Nephron (organoid): ENCODE measurements at regions not wholly inside any gene's neighbourhood (a gene's known extent, or its start where the extent isn't known, plus 50 kb on each side); places are given as distances from the start of the nearest gene placed in this dataset.

ENCODE experiments used
- H3K27ac Mint-ChIP-seq, 3 experiments: 2 replicates each; pipeline ENCODE4 v1.8.0; 2020; ENCODE audit warnings: mixed read lengths in 3 of 3, mild to moderate bottlenecking in 2 of 3, moderate library complexity in 1 of 3
- H3K27me3 Mint-ChIP-seq: 2 replicates; pipeline ENCODE4 v1.8.0; 2021; ENCODE audit warnings: low read depth, mild to moderate bottlenecking, moderate library complexity, mixed read lengths
- H3K36me3 Mint-ChIP-seq: 2 replicates; pipeline ENCODE4 v1.8.0; 2020; ENCODE audit warnings: low read depth, mixed read lengths
- H3K4me1 Mint-ChIP-seq: 2 replicates; pipeline ENCODE4 v1.8.0; 2020; ENCODE audit warnings: mixed read lengths
- H3K4me3 Mint-ChIP-seq, 3 experiments: 2 replicates each; pipeline ENCODE4 v1.8.0; 2020; ENCODE audit warnings: mild to moderate bottlenecking in 3 of 3, mixed read lengths in 3 of 3, moderate library complexity in 2 of 3
- H3K9me3 Mint-ChIP-seq: 2 replicates; pipeline ENCODE4 v1.8.0; 2020; ENCODE audit warnings: mixed read lengths
- CTCF ChIP-seq, 3 experiments: fragments of 200-600 bp; sonication (generic); IDR thresholded peaks; one replicate each; pipeline ENCODE4 v1.5.0; 2021; ENCODE audit warnings: antibody characterized with exemption in 3 of 3; ENCODE audit not compliant: unreplicated experiment in 3 of 3

- peaks cover 18% of the 10 kb centered on the region for H3K9me3 Mint-ChIP-seq
- H3K36me3 Mint-ChIP-seq = no peaks in the 10 kb centered on the region
- peaks cover 1% of the 10 kb centered on the region for H3K4me1 Mint-ChIP-seq
- H3K27ac Mint-ChIP-seq = no peak overlapping the region
- H3K27me3 Mint-ChIP-seq = no peaks in the 10 kb centered on the region
- no peak overlapping the region for H3K4me3 Mint-ChIP-seq
- no peak for TF ChIP-seq CTCF (IDR thresholded peaks at IDR 0.05; ENCODE audit: unreplicated experiment in 3 of 3)
Observed at GRCh38 chr4:62135565-62136156, 935.5 kb downstream of the ADGRL3 start.

GRCh38 chr4:62133977-62134376 lies 933.9 kb downstream of the ADGRL3 start:
- Mint-ChIP-seq H3K4me1 (peaks cover 4% of the 10 kb centered on the region), H3K36me3 (no peaks in the 10 kb centered on the region), H3K4me3 (no peak overlapping the region), H3K9me3 (peaks cover 15% of the 10 kb centered on the region), H3K27me3 (no peaks in the 10 kb centered on the region), H3K27ac (no peak overlapping the region)
- TF ChIP-seq CTCF (IDR thresholded peaks at IDR 0.05; ENCODE audit: unreplicated experiment in 3 of 3) = no peak

GRCh38 chr4:62133101-62133897 lies 933.2 kb downstream of the ADGRL3 start:
- Mint-ChIP-seq H3K36me3 (no peaks in the 10 kb centered on the region), H3K27me3 (no peaks in the 10 kb centered on the region), H3K9me3 (peaks cover 11% of the 10 kb centered on the region), H3K4me1 (peaks cover 4% of the 10 kb centered on the region), H3K27ac (no peak overlapping the region), H3K4me3 (no peak overlapping the region)
- no peak for TF ChIP-seq CTCF (IDR thresholded peaks at IDR 0.05; ENCODE audit: unreplicated experiment in 3 of 3)

GRCh38 chr4:62131049-62131448 lies 930.9 kb downstream of the ADGRL3 start:
- TF ChIP-seq CTCF (IDR thresholded peaks at IDR 0.05; ENCODE audit: unreplicated experiment in 3 of 3) = no peak
- H3K27ac Mint-ChIP-seq = no peak overlapping the region
- no peaks in the 10 kb centered on the region for H3K36me3 Mint-ChIP-seq

GRCh38 chr4:62130637-62131036 lies 930.5 kb downstream of the ADGRL3 start:
- no peak for TF ChIP-seq CTCF (IDR thresholded peaks at IDR 0.05; ENCODE audit: unreplicated experiment in 3 of 3)
- peaks cover 11% of the 10 kb centered on the region for H3K9me3 Mint-ChIP-seq
- no peak overlapping the region for H3K4me3 Mint-ChIP-seq
- H3K27ac Mint-ChIP-seq = no peak overlapping the region
- H3K4me1 Mint-ChIP-seq = peaks cover 4% of the 10 kb centered on the region
- no peaks in the 10 kb centered on the region for H3K36me3 Mint-ChIP-seq
- H3K27me3 Mint-ChIP-seq = no peaks in the 10 kb centered on the region

More at GRCh38 chr4:62131049-62131448, 930.9 kb downstream of the ADGRL3 start:
- Mint-ChIP-seq H3K9me3 (peaks cover 11% of the 10 kb centered on the region), H3K4me1 (peaks cover 4% of the 10 kb centered on the region), H3K4me3 (no peak overlapping the region), H3K27me3 (no peaks in the 10 kb centered on the region)
